ENCODE measurements at regions not wholly inside any gene's neighbourhood (a gene's known extent, or its start where the extent isn't known, plus 50 kb on each side); places are given as distances from the start of the nearest gene placed in this dataset.

DNA sequence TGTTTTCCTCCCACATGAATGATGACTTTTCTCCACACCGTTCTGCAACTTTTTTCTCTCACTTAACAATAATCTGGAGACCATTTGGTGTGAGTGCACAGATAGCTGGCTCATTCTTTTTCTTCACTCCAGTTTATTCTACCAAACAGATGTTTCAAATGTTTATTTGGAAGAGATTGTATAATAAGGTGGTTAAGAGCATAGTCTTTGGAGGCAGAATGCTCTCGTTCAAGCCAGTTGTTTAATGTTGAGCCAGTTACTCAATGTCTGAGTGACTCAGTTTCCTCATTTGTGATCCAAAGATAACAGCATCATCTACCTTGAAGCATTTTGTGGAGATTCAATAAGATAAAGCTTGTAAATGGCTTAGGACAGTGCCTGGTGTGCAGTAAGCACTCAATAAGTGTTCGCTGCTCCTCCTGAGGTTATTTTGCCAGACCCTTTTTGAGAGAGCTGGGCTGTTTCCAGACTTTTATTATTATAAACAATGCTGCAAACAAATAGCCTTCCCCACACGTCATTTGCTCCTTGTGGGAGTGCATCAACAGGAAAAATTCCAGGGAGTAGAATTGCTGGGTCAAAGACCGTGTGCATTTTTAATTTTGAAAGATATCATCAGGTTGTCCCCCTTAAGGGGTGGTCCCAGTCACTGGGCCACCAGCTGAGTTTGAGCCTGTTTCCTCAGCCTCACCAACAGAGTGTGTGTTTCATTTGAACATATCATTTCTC lies 70.6 kb downstream of the VEGFA start:
- TF ChIP-seq, protein P1, sequence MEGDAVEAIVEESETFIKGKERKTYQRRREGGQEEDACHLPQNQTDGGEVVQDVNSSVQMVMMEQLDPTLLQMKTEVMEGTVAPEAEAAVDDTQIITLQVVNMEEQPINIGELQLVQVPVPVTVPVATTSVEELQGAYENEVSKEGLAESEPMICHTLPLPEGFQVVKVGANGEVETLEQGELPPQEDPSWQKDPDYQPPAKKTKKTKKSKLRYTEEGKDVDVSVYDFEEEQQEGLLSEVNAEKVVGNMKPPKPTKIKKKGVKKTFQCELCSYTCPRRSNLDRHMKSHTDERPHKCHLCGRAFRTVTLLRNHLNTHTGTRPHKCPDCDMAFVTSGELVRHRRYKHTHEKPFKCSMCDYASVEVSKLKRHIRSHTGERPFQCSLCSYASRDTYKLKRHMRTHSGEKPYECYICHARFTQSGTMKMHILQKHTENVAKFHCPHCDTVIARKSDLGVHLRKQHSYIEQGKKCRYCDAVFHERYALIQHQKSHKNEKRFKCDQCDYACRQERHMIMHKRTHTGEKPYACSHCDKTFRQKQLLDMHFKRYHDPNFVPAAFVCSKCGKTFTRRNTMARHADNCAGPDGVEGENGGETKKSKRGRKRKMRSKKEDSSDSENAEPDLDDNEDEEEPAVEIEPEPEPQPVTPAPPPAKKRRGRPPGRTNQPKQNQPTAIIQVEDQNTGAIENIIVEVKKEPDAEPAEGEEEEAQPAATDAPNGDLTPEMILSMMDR (IDR thresholded peaks at IDR 0.05; ENCODE audit: insufficient read depth, low read length): no peak
- TF ChIP-seq POLR2AphosphoS5 (IDR thresholded peaks at IDR 0.05; ENCODE audit: low read depth) (no peak), SPI1 (IDR thresholded peaks at IDR 0.05; ENCODE audit: borderline replicate concordance, low read depth) (no peak), GABPA (IDR thresholded peaks at IDR 0.05; ENCODE audit: low read depth) (no peak)
- TF ChIP-seq, protein P2, sequence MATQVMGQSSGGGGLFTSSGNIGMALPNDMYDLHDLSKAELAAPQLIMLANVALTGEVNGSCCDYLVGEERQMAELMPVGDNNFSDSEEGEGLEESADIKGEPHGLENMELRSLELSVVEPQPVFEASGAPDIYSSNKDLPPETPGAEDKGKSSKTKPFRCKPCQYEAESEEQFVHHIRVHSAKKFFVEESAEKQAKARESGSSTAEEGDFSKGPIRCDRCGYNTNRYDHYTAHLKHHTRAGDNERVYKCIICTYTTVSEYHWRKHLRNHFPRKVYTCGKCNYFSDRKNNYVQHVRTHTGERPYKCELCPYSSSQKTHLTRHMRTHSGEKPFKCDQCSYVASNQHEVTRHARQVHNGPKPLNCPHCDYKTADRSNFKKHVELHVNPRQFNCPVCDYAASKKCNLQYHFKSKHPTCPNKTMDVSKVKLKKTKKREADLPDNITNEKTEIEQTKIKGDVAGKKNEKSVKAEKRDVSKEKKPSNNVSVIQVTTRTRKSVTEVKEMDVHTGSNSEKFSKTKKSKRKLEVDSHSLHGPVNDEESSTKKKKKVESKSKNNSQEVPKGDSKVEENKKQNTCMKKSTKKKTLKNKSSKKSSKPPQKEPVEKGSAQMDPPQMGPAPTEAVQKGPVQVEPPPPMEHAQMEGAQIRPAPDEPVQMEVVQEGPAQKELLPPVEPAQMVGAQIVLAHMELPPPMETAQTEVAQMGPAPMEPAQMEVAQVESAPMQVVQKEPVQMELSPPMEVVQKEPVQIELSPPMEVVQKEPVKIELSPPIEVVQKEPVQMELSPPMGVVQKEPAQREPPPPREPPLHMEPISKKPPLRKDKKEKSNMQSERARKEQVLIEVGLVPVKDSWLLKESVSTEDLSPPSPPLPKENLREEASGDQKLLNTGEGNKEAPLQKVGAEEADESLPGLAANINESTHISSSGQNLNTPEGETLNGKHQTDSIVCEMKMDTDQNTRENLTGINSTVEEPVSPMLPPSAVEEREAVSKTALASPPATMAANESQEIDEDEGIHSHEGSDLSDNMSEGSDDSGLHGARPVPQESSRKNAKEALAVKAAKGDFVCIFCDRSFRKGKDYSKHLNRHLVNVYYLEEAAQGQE (IDR thresholded peaks at IDR 0.05; ENCODE audit: insufficient replicate concordance, low read depth): no peak
